WTC11 (cell line): ENCODE measurements at regions not wholly inside any gene's neighbourhood (a gene's known extent, or its start where the extent isn't known, plus 50 kb on each side); places are given as distances from the start of the nearest gene placed in this dataset.

ENCODE experiments used
- ATAC-seq: fragments of 200-7000 bp; cut with Tn5 transposase; 2 replicates; pipeline ENCODE4 v1.10.0; 2021; ENCODE audit warnings: mild to moderate bottlenecking, moderate library complexity
- CTCF ChIA-PET: fragments of 300-600 bp; sonication (Branson Sonifier 250); formaldehyde crosslinking; loops from one replicate; lab custom pipeline; 2021; ENCODE audit warnings: antibody characterized with exemption; lab: Charles Lee
- POLR2A ChIA-PET: fragments of 350-600 bp; sonication (Branson Sonifier 250); formaldehyde crosslinking; loops from one replicate; lab custom pipeline; 2021; ENCODE audit warnings: antibody characterized with exemption; lab: Charles Lee
- DNase-seq: peaks from one replicate; pipeline ENCODE4 v3.0.0; 2021; ENCODE audit warnings: low spot score
- H3K27ac Mint-ChIP-seq: 2 replicates; pipeline ENCODE4 v1.8.0; 2021; ENCODE audit warnings: mixed read lengths
- H3K27me3 Mint-ChIP-seq: 2 replicates; pipeline ENCODE4 v1.8.0; 2021; ENCODE audit warnings: low read depth, mild to moderate bottlenecking, moderate library complexity, mixed read lengths
- H3K36me3 Mint-ChIP-seq: 2 replicates; pipeline ENCODE4 v1.8.0; 2021; ENCODE audit warnings: mixed read lengths
- H3K4me1 Mint-ChIP-seq: 2 replicates; pipeline ENCODE4 v1.8.0; 2022; ENCODE audit warnings: mixed read lengths
- H3K4me3 Mint-ChIP-seq: 2 replicates; pipeline ENCODE4 v1.8.0; 2021; ENCODE audit warnings: mild to moderate bottlenecking, moderate library complexity, mixed read lengths
- H3K9me3 Mint-ChIP-seq: 2 replicates; pipeline ENCODE4 v1.8.0; 2021; ENCODE audit warnings: mixed read lengths
- AR ChIP-seq: fragments of 250-450 bp; sonication (Bioruptor Pico); IDR thresholded peaks from 2 replicates; pipeline ENCODE4 v1.9.0; 2021; ENCODE audit warnings: mild to moderate bottlenecking
- ATF1 ChIP-seq: sonication (generic); formaldehyde crosslinking; IDR thresholded peaks from 2 replicates; pipeline ENCODE4 v1.8.1; 2023; ENCODE audit warnings: mild to moderate bottlenecking, moderate library complexity, missing genetic modification reagents
- ATF2 ChIP-seq: sonication (generic); formaldehyde crosslinking; IDR thresholded peaks from 2 replicates; pipeline ENCODE4 v1.8.1; 2022; ENCODE audit warnings: low read depth, missing genetic modification reagents, borderline replicate concordance
- CBFB ChIP-seq: sonication (generic); formaldehyde crosslinking; IDR thresholded peaks from 2 replicates; pipeline ENCODE4 v1.8.1; 2022; ENCODE audit warnings: mild to moderate bottlenecking, low read depth, missing genetic modification reagents
- E2F4 ChIP-seq: sonication (generic); formaldehyde crosslinking; IDR thresholded peaks from 2 replicates; pipeline ENCODE4 v1.8.1; 2022; ENCODE audit warnings: low read depth, mild to moderate bottlenecking, moderate library complexity, missing genetic modification reagents, borderline replicate concordance
- E2F5 ChIP-seq: sonication (generic); formaldehyde crosslinking; IDR thresholded peaks from 2 replicates; pipeline ENCODE4 v1.8.1; 2022; ENCODE audit warnings: mild to moderate bottlenecking, moderate library complexity, missing genetic modification reagents
- EMX1 ChIP-seq: fragments of 250-450 bp; sonication (Bioruptor Pico); IDR thresholded peaks from 2 replicates; pipeline ENCODE4 v1.8.0; 2021; ENCODE audit warnings: mild to moderate bottlenecking
- FOXK1 ChIP-seq: sonication (generic); formaldehyde crosslinking; IDR thresholded peaks from 2 replicates; pipeline ENCODE4 v1.8.0; 2022; ENCODE audit warnings: mild to moderate bottlenecking, moderate library complexity, missing genetic modification reagents
- MYBL2 ChIP-seq: sonication (generic); formaldehyde crosslinking; IDR thresholded peaks from 2 replicates; pipeline ENCODE4 v1.8.1; 2023; ENCODE audit warnings: mild to moderate bottlenecking, moderate library complexity, missing genetic modification reagents
- OVOL2 ChIP-seq: fragments of 250-450 bp; sonication (Bioruptor Pico); IDR thresholded peaks from 2 replicates; pipeline ENCODE4 v1.9.0; 2021; ENCODE audit warnings: mild to moderate bottlenecking, borderline replicate concordance
- PRRX2 ChIP-seq: fragments of 250-450 bp; sonication (Bioruptor Pico); IDR thresholded peaks from 2 replicates; pipeline ENCODE4 v1.8.0; 2021; ENCODE audit warnings: mild to moderate bottlenecking
- SOX15 ChIP-seq: fragments of 250-450 bp; sonication (Bioruptor Pico); IDR thresholded peaks from 2 replicates; pipeline ENCODE4 v1.9.0; 2021; ENCODE audit warnings: mild to moderate bottlenecking
- TEAD1 ChIP-seq: sonication (generic); formaldehyde crosslinking; IDR thresholded peaks from 2 replicates; pipeline ENCODE4 v1.8.0; 2022; ENCODE audit warnings: mild to moderate bottlenecking, missing genetic modification reagents
- TF ChIP-seq, protein P1 (sequence below): fragments of 250-450 bp; sonication (Bioruptor Pico); IDR thresholded peaks from 2 replicates; pipeline ENCODE4 v2.1.2; 2022; ENCODE audit warnings: mild to moderate bottlenecking, moderate library complexity
- TF ChIP-seq, protein P2 (sequence below): sonication (generic); formaldehyde crosslinking; IDR thresholded peaks from 2 replicates; pipeline ENCODE4 v1.8.0; 2023; ENCODE audit warnings: missing genetic modification reagents, mild to moderate bottlenecking, borderline replicate concordance
- TF ChIP-seq, protein P3 (sequence below): sonication (generic); formaldehyde crosslinking; conservative IDR thresholded peaks from 2 replicates; pipeline ENCODE4 v1.8.1; 2023; ENCODE audit warnings: mild to moderate bottlenecking, low read depth, missing genetic modification reagents, moderate library complexity

GRCh38 chr6:71127374-71127773 lies 161.2 kb upstream of the OGFRL1 start:
- Mint-ChIP-seq H3K9me3 (peaks cover 15% of the 10 kb centered on the region), H3K4me1 (peaks cover 13% of the 10 kb centered on the region), H3K27me3 (no peaks in the 10 kb centered on the region), H3K36me3 (peaks cover 13% of the 10 kb centered on the region)
- POLR2A ChIA-PET: no interaction called here
- CTCF ChIA-PET: no interaction called here
- no peak for ATAC-seq
- TF ChIP-seq ATF1 (CRISPR knock-in tag): no peak
- TF ChIP-seq, protein P1, sequence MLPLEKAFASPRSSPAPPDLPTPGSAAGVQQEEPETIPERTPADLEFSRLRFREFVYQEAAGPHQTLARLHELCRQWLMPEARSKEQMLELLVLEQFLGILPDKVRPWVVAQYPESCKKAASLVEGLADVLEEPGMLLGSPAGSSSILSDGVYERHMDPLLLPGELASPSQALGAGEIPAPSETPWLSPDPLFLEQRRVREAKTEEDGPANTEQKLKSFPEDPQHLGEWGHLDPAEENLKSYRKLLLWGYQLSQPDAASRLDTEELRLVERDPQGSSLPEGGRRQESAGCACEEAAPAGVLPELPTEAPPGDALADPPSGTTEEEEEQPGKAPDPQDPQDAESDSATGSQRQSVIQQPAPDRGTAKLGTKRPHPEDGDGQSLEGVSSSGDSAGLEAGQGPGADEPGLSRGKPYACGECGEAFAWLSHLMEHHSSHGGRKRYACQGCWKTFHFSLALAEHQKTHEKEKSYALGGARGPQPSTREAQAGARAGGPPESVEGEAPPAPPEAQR (CRISPR knock-in tag): no peak
- TF ChIP-seq FOXK1: no peak
- TF ChIP-seq TEAD1 (CRISPR knock-in tag): no peak
- no peak for TF ChIP-seq OVOL2 (CRISPR knock-in tag)
- TF ChIP-seq PRRX2 (CRISPR knock-in tag): no peak
- TF ChIP-seq, protein P2, sequence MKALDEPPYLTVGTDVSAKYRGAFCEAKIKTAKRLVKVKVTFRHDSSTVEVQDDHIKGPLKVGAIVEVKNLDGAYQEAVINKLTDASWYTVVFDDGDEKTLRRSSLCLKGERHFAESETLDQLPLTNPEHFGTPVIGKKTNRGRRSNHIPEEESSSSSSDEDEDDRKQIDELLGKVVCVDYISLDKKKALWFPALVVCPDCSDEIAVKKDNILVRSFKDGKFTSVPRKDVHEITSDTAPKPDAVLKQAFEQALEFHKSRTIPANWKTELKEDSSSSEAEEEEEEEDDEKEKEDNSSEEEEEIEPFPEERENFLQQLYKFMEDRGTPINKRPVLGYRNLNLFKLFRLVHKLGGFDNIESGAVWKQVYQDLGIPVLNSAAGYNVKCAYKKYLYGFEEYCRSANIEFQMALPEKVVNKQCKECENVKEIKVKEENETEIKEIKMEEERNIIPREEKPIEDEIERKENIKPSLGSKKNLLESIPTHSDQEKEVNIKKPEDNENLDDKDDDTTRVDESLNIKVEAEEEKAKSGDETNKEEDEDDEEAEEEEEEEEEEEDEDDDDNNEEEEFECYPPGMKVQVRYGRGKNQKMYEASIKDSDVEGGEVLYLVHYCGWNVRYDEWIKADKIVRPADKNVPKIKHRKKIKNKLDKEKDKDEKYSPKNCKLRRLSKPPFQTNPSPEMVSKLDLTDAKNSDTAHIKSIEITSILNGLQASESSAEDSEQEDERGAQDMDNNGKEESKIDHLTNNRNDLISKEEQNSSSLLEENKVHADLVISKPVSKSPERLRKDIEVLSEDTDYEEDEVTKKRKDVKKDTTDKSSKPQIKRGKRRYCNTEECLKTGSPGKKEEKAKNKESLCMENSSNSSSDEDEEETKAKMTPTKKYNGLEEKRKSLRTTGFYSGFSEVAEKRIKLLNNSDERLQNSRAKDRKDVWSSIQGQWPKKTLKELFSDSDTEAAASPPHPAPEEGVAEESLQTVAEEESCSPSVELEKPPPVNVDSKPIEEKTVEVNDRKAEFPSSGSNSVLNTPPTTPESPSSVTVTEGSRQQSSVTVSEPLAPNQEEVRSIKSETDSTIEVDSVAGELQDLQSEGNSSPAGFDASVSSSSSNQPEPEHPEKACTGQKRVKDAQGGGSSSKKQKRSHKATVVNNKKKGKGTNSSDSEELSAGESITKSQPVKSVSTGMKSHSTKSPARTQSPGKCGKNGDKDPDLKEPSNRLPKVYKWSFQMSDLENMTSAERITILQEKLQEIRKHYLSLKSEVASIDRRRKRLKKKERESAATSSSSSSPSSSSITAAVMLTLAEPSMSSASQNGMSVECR (CRISPR knock-in tag): no peak
- TF ChIP-seq MYBL2 (CRISPR knock-in tag): no peak
- TF ChIP-seq, protein P3, sequence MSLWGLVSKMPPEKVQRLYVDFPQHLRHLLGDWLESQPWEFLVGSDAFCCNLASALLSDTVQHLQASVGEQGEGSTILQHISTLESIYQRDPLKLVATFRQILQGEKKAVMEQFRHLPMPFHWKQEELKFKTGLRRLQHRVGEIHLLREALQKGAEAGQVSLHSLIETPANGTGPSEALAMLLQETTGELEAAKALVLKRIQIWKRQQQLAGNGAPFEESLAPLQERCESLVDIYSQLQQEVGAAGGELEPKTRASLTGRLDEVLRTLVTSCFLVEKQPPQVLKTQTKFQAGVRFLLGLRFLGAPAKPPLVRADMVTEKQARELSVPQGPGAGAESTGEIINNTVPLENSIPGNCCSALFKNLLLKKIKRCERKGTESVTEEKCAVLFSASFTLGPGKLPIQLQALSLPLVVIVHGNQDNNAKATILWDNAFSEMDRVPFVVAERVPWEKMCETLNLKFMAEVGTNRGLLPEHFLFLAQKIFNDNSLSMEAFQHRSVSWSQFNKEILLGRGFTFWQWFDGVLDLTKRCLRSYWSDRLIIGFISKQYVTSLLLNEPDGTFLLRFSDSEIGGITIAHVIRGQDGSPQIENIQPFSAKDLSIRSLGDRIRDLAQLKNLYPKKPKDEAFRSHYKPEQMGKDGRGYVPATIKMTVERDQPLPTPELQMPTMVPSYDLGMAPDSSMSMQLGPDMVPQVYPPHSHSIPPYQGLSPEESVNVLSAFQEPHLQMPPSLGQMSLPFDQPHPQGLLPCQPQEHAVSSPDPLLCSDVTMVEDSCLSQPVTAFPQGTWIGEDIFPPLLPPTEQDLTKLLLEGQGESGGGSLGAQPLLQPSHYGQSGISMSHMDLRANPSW (CRISPR knock-in tag): no peak
- TF ChIP-seq, all 79 proteins: peak for 0
- H3K27ac Mint-ChIP-seq: no peak overlapping the region
- no peak for DNase-seq
- H3K4me3 Mint-ChIP-seq: no peak overlapping the region

GRCh38 chr6:71130277-71130676 lies 158.3 kb upstream of the OGFRL1 start:
- H3K9me3 Mint-ChIP-seq: peaks cover 11% of the 10 kb centered on the region

More at GRCh38 chr6:71130277-71130676, 158.3 kb upstream of the OGFRL1 start:
- H3K4me1 Mint-ChIP-seq: peaks cover 20% of the 10 kb centered on the region
- H3K4me3 Mint-ChIP-seq: no peak overlapping the region
- ChIA-PET POLR2A (no interaction called here), CTCF (no interaction called here)
- DNase-seq: no peak
- no peak for ATAC-seq
- no peak overlapping the region for H3K27ac Mint-ChIP-seq
- no peaks in the 10 kb centered on the region for H3K27me3 Mint-ChIP-seq
- H3K36me3 Mint-ChIP-seq: peaks cover 13% of the 10 kb centered on the region
- TF ChIP-seq AR (CRISPR knock-in tag): no peak
- no peak for TF ChIP-seq E2F5 (CRISPR knock-in tag)
- no peak for TF ChIP-seq ATF2 (CRISPR knock-in tag)
- TF ChIP-seq CBFB (CRISPR knock-in tag): no peak
- no peak for TF ChIP-seq SOX15 (CRISPR knock-in tag)
- no peak for TF ChIP-seq EMX1 (CRISPR knock-in tag)
- TF ChIP-seq E2F4: no peak
